HepG2 (cell line): ENCODE measurements at regions not wholly inside any gene's neighbourhood (a gene's known extent, or its start where the extent isn't known, plus 50 kb on each side); places are given as distances from the start of the nearest gene placed in this dataset.

ENCODE experiments used
- ATAC-seq: fragments of 200-7000 bp; cut with Tn5 transposase; 3 replicates; pipeline ENCODE4 v1.9.1; 2020; ENCODE audit warnings: mild to moderate bottlenecking, moderate library complexity
- BruUV-seq: library from RNA; stranded (reverse); fragments of 400-500 nt; replicated peaks from 2 replicates; lab custom pipeline; 2021; lab: Mats Ljungman, UMichigan
- CTCF ChIA-PET: fragments of 300-600 bp; formaldehyde crosslinking; extraction: SDS; loops from one replicate; lab custom pipeline; 2021; ENCODE audit warnings: low total read pairs, inconsistent platforms, low intra/inter-chr PET ratio; lab: Yijun Ruan, JAX
- POLR2A ChIA-PET: fragments of 350-600 bp; sonication (Branson Sonifier 250); formaldehyde crosslinking; loops from one replicate; lab custom pipeline; 2020; ENCODE audit warnings: antibody characterized with exemption, inconsistent platforms; lab: Yijun Ruan, JAX
- DNase-seq: peaks from one replicate; pipeline ENCODE4 v3.0.0-alpha.2; 2015; ENCODE audit warnings: low spot score
- FAIRE-seq: peaks from 3 replicates; lab custom pipeline; 2011; peaks lifted over from hg19 to GRCh38; lab: Jason Lieb, UNC
- H2AFZ ChIP-seq: one replicate; pipeline ENCODE4 v1.6.1; 2011; ENCODE audit warnings: low read length, inconsistent platforms
- H3K27ac ChIP-seq: fragments of 300-600 bp; 3 replicates; pipeline ENCODE4 v1.8.0; 2011; ENCODE audit warnings: mixed run types, mild to moderate bottlenecking, mixed read lengths, low read length, inconsistent platforms; ENCODE audit not compliant: insufficient read depth; ENCODE audit errors: extremely low read length
- H3K27me3 ChIP-seq, 2 experiments: fragments of 200-600 bp in 1 of 2; 2 replicates in 1 of 2; 3 replicates in 1 of 2; pipeline versions ENCODE4 v1.6.0 to v1.8.0; 2011; ENCODE audit warnings: low read length in 2 of 2, mild to moderate bottlenecking in 2 of 2, moderate library complexity in 2 of 2, inconsistent platforms in 1 of 2; ENCODE audit not compliant: insufficient read depth in 2 of 2, control insufficient read depth in 1 of 2
- H3K36me3 ChIP-seq, 2 experiments: fragments of 200-600 bp in 1 of 2; replicated peaks in 1 of 2; 2 replicates in 1 of 2; 3 replicates in 1 of 2; pipeline versions ENCODE4 v1.5.1 to v1.8.0; 2011; ENCODE audit warnings: low read length in 2 of 2, inconsistent platforms in 1 of 2; ENCODE audit not compliant: insufficient read depth in 2 of 2, control insufficient read depth in 1 of 2
- H3K4me1 ChIP-seq: 2 replicates; pipeline ENCODE4 v1.5.1; 2012; ENCODE audit warnings: low read length, inconsistent platforms; ENCODE audit not compliant: insufficient read depth
- H3K4me2 ChIP-seq: 2 replicates; pipeline ENCODE4 v1.6.0; 2011; ENCODE audit warnings: low read depth, low read length, inconsistent platforms
- H3K4me3 ChIP-seq, 3 experiments: fragments of 200-600 bp in 1 of 3; sonication (generic), shearing (Covaris generic) in 1 of 3; replicated peaks in 1 of 3; 2 replicates each; pipeline ENCODE4 v1.5.1; 2011 to 2016; ENCODE audit warnings: low read length in 3 of 3, inconsistent platforms in 2 of 3, low read depth in 2 of 3, mild to moderate bottlenecking in 2 of 3, control low read depth in 1 of 3, mixed read lengths in 1 of 3; ENCODE audit not compliant: insufficient read depth in 1 of 3
- H3K79me2 ChIP-seq: one replicate; pipeline ENCODE4 v1.6.1; 2011; ENCODE audit warnings: low read length, inconsistent platforms; ENCODE audit not compliant: insufficient read depth
- H3K9ac ChIP-seq: 2 replicates; pipeline ENCODE4 v1.6.0; 2011; ENCODE audit warnings: mild to moderate bottlenecking, low read depth, low read length, inconsistent platforms; ENCODE audit not compliant: insufficient read depth
- H3K9me3 ChIP-seq: 2 replicates; pipeline ENCODE4 v1.5.1; 2012; ENCODE audit warnings: mild to moderate bottlenecking, low read length
- H4K20me1 ChIP-seq: 2 replicates; pipeline ENCODE4 v1.6.0; 2011; ENCODE audit warnings: inconsistent platforms, mild to moderate bottlenecking, low read length, moderate library complexity; ENCODE audit not compliant: insufficient read depth
- FOXJ3 ChIP-seq: sonication (generic); formaldehyde crosslinking; IDR thresholded peaks from 2 replicates; pipeline ENCODE4 v1.4.0; 2020; ENCODE audit warnings: missing genetic modification reagents, mild to moderate bottlenecking, borderline replicate concordance
- MYNN ChIP-seq: sonication (generic); formaldehyde crosslinking; IDR thresholded peaks from 2 replicates; pipeline ENCODE4 v1.4.0; 2020; ENCODE audit warnings: mild to moderate bottlenecking, low read depth, missing genetic modification reagents
- ZNF510 ChIP-seq: sonication (generic); formaldehyde crosslinking; IDR thresholded peaks from 2 replicates; pipeline ENCODE4 v1.4.0; 2020; ENCODE audit warnings: low read depth, mild to moderate bottlenecking, missing genetic modification reagents
- ZNF547 ChIP-seq: sonication (generic); formaldehyde crosslinking; IDR thresholded peaks from 2 replicates; pipeline ENCODE4 v1.5.1; 2020; ENCODE audit warnings: mild to moderate bottlenecking, missing genetic modification reagents
- WGBS: methylation state at CpG from one replicate; pipeline ENCODE4 v1.1.6; 2017; ENCODE audit warnings: low lambda C conversion rate; 5-methylcytosine and 5-hydroxymethylcytosine counted together
- in situ Hi-C: cut with HindIII; loops from 2 replicates; pipeline ENCODE4 v1.10.0; 2017; ENCODE audit warnings: low pct_unique_long_range_greater_than_20kb; ENCODE audit not compliant: extremely low pct_ligation_motif_present
- intact Hi-C: fragments of 100-400 bp; cut with micrococcal nuclease; formaldehyde crosslinking; loops from one replicate; pipeline ENCODE4 v1.10.0; 2022; ENCODE audit not compliant: unreplicated experiment
- TF ChIP-seq, protein P1 (sequence below): sonication (generic); formaldehyde crosslinking; IDR thresholded peaks from 2 replicates; pipeline ENCODE4 v1.9.0; 2021; ENCODE audit warnings: missing genetic modification reagents, borderline replicate concordance

GRCh38 chr13:22262001-22262885 lies 591.4 kb downstream of the FGF9 start:
- H3K27me3 ChIP-seq: no peaks in the 10 kb centered on the region; a peak in 1 of 5 replicates
- in situ Hi-C loops (no loop called here), intact Hi-C loops (no loop called here)
- no peak for ATAC-seq
- H3K36me3 ChIP-seq: no peaks in the 10 kb centered on the region
- ChIA-PET CTCF (no interaction called here), POLR2A (no interaction called here)
- no peak for DNase-seq
- H3K79me2 ChIP-seq: no peaks in the 10 kb centered on the region
- TF ChIP-seq FOXJ3 (CRISPR knock-in tag) (no peak), ZNF510 (CRISPR knock-in tag) (no peak), MYNN (no peak), ZNF547 (CRISPR knock-in tag) (no peak)
- TF ChIP-seq, protein P1, sequence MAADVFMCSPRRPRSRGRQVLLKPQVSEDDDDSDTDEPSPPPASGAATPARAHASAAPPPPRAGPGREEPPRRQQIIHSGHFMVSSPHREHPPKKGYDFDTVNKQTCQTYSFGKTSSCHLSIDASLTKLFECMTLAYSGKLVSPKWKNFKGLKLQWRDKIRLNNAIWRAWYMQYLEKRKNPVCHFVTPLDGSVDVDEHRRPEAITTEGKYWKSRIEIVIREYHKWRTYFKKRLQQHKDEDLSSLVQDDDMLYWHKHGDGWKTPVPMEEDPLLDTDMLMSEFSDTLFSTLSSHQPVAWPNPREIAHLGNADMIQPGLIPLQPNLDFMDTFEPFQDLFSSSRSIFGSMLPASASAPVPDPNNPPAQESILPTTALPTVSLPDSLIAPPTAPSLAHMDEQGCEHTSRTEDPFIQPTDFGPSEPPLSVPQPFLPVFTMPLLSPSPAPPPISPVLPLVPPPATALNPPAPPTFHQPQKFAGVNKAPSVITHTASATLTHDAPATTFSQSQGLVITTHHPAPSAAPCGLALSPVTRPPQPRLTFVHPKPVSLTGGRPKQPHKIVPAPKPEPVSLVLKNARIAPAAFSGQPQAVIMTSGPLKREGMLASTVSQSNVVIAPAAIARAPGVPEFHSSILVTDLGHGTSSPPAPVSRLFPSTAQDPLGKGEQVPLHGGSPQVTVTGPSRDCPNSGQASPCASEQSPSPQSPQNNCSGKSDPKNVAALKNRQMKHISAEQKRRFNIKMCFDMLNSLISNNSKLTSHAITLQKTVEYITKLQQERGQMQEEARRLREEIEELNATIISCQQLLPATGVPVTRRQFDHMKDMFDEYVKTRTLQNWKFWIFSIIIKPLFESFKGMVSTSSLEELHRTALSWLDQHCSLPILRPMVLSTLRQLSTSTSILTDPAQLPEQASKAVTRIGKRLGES (CRISPR knock-in tag): no peak
- H2AFZ ChIP-seq: no peak overlapping the region
- 18% methylated on average over 6 of the region's 6 CpGs for WGBS
- no peak overlapping the region for H3K4me2 ChIP-seq
- H3K9me3 ChIP-seq: no peaks in the 10 kb centered on the region
- H3K9ac ChIP-seq: no peak overlapping the region
- H3K27ac ChIP-seq: no peak overlapping the region
- H3K4me3 ChIP-seq: no peak overlapping the region
- no peaks in the 10 kb centered on the region for H4K20me1 ChIP-seq
- no TSS peak for BruUV-seq
- no peaks in the 10 kb centered on the region for H3K4me1 ChIP-seq
- FAIRE-seq: no peak
